ACHN (cell line): ENCODE measurements at regions not wholly inside any gene's neighbourhood (a gene's known extent, or its start where the extent isn't known, plus 50 kb on each side); places are given as distances from the start of the nearest gene placed in this dataset.

Experiments used
- DNase-seq: peaks from one replicate; pipeline ENCODE4 v3.0.0-alpha.2; 2015
- in situ Hi-C: cut with HindIII; loops from 2 replicates; pipeline ENCODE4 v1.10.0; 2017; ENCODE audit warnings: low sequenced_read_pairs, low pct_ligation_motif_present, low pct_unique_long_range_greater_than_20kb

DNA sequence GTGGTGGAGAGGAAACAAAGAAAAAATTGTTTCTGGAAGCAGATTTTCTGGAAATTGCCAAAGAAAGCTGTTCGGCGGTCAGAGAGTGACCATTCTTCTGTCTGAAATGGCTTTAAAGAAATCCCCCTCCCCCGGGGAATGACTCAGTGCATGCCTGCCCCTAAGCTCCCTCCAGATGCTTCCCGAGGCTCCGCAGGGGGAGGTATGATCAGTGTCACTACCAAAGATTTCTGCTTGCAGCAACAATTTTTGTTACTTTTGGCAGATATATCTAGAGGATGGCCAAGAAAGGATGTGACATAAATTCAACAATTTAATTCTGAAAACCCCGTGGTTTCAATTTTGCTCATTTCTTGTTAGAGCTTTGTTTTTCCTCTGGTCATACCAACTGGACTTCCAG, 163.9 kb downstream of the JCAD start:
- DNase-seq = no peak

GRCh38 chr10:29888321-29888720, 171.1 kb downstream of the JCAD start:
- in situ Hi-C loops = no loop called here
- DNase-seq = no peak

More for the DNA sequence above, 163.9 kb downstream of the JCAD start:
- in situ Hi-C loops = no loop called here

GRCh38 chr10:29886299-29886698, 173.1 kb downstream of the JCAD start:
- in situ Hi-C loops = no loop called here
- no peak for DNase-seq

DNA sequence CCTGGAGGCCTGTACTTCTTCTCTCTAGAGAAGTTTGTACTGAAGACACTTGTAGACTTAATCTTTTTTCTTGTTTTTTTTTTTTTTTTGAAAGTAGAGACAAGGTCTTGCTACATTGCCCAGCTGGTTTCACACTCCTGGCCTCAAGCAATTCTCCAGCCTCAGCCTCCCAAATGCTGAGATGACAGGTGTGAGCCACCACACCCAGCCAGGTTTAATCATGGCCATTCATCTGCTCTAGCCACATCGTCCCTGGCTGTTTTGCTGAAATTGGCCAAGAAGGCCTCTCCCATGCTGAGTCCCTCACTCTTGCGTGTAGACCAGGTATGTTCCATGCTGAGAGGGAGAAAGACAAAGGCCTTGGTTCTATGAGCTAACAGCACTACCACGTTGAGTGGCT, 176.2 kb downstream of the JCAD start:
- no peak for DNase-seq
- in situ Hi-C loops = no loop called here

DNA sequence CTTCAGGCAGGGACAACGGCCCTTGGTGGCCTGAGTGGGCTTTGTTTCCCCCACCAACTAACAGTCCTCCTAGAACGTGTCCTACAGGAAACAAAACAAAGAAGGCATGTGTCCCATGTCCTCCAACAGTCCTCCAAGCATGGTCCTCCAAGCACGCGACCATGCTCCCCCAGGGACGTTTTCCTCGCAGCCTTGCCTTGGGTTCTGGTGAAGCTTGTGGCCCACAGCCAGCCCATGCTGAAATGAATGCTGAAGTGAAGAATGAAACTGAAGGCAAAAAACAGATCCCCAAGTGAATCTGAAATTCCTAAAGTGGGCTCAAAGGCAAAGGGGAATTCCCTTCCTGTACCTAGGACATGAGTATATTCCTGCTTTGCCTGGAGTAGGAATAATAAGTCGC, 176.6 kb downstream of the JCAD start:
- no peak for DNase-seq
- in situ Hi-C loops = no loop called here

DNA sequence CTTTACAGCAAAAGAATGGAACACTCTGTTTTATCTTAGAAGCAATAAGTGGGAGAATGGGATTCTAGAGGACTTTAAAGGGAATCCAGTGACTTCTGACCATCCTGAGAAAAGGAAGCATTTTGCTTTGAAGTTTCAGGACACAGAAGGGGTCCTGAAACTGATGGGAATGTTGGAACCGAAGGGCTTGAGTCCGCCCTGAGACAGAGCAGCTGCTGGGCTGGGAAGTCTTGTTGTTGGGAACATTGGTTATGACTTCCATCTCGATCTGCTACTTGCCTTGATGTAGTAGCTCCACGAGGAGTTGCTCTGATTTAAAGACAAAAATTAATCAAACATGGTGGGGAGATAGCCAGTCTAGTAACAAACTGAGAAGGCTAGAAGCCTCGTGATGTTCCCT, 177.6 kb downstream of the JCAD start:
- no peak for DNase-seq
- in situ Hi-C loops = no loop called here

- in situ Hi-C loops = no loop called here
- no peak for DNase-seq
Measured at GRCh38 chr10:29881336-29881771, 178.0 kb downstream of the JCAD start.

GRCh38 chr10:29880856-29881255, 178.5 kb downstream of the JCAD start:
- in situ Hi-C loops = no loop called here
- DNase-seq = no peak

DNA sequence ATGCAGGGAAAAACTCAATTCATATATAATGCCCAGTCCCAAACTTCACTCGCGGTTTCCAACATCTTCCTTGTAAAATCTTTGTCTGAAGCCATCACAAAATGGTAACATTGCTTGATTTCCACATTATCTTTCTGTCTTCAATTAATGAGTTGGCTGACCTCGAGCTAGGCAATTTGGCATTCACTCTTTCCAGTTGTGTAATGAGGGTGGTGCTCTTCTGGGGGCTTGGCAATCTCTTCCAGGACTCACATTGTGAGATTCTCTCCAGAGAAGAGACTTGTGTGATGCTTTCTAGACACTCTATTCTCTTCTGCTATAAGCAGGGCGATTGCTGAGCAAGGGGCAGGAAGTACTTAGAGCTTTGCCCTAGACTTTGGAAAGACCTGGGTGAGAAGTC, 179.5 kb downstream of the JCAD start:
- no peak for DNase-seq
- in situ Hi-C loops = no loop called here

GRCh38 chr10:29878492-29878891, 180.9 kb downstream of the JCAD start:
- DNase-seq = no peak
- in situ Hi-C loops = no loop called here

- in situ Hi-C loops = no loop called here
- DNase-seq = no peak
Measured at GRCh38 chr10:29877793-29878491, 181.4 kb downstream of the JCAD start.

- no peak for DNase-seq
- in situ Hi-C loops = no loop called here
Measured at GRCh38 chr10:29876008-29876555, 183.3 kb downstream of the JCAD start.

GRCh38 chr10:29874606-29875269, 184.6 kb downstream of the JCAD start:
- no peak for DNase-seq
- in situ Hi-C loops = no loop called here

DNA sequence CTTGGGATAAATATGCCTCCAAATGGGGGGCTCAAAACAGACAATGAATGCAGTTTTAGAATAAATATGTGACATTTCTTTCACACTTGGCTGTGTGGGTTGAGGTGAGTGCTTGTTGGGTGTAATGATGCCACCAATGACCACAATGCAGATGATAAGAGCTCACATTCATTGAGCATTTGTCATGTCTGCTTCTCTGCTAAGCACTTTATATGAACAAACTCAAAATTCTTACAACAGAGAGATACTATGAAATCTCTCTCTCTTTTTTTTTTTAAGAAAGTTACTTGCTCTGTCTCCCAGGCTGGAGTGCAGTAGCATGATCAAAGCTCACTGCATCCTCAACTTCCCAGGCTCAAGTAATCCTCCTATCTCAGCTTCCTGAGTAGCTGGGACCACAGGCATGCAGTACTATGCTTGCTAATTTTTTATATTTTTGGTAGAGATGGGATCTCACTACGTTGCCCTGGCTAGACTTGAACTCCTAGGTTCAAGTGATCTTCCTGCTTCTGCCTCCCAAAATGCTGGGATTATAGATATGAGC, 185.4 kb downstream of the JCAD start:
- DNase-seq = no peak
- in situ Hi-C loops = no loop called here

DNA sequence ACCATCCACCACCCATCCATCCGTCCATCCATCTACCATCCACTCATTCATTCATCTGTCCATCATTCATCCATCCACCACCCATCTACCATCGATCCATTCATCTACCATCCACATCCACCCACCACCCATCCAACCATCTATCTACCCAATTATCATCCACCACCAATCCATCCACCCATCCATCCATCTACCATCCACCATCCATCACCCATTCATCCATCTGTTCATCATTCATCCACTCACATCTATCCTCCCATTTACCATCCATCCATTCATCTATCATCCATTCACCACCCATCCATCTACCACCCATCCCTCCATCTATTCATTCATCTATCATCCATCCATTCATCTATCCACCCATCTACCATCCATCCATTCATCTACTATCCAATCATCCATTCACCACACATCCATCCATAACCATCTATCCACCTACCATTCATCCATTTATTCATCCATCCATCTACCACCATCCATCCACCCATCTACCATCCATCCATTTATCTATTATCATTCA, 188.8 kb downstream of the JCAD start:
- in situ Hi-C loops = no loop called here
- DNase-seq = no peak

DNA sequence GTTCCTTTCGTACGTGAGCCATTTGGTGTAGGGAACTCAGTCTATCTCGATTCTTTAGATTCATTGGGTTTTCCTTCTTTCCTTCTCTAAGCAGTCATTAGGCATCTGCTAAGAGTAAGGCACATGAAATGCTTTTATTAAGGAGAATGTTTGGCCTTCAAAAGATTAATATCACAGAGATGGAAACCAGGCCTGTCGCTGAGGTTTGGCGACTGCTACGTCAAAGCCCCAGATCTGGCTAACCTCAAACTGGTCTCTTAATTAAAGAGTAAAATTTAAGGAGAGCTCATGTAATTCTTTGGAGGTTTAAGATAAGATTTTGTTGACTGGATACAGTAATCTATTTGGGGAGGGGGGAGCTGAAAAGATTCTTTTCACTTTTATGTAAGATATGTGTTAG, 189.8 kb downstream of the JCAD start:
- in situ Hi-C loops = no loop called here
- DNase-seq = no peak

DNA sequence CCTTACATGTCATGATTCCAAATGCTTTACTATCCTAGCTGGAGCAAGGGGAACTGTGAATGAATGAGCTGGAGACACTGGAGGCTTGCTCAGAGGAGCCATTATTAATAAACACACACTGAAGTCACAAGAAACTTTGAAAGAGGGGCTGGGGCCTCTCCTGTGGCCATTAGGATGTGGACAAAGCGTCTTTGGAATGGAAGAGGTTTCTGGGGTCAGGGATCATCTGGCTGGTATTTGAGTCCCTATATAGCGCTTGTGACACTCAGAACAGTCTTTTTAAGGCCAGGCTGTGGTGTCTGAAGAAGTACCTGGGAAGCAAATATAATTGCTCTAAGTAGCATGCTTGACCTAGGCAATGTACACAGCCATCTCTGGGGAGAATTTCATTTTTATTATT, 193.0 kb downstream of the JCAD start:
- DNase-seq = no peak
- in situ Hi-C loops = no loop called here

GRCh38 chr10:29865700-29866355, 193.6 kb downstream of the JCAD start:
- no peak for DNase-seq
- in situ Hi-C loops = no loop called here
